Brain pericyte (primary cell): ENCODE measurements at regions not wholly inside any gene's neighbourhood (a gene's known extent, or its start where the extent isn't known, plus 50 kb on each side); places are given as distances from the start of the nearest gene placed in this dataset.

Experiments
- DNase-seq: peaks from one replicate; pipeline ENCODE4 v3.0.0-alpha.2; 2012; ENCODE audit warnings: low read depth, low spot score

GRCh38 chr4:71156616-71157015 lies 163.2 kb downstream of the DCK start:
- no peak for DNase-seq

- no peak for DNase-seq
These were observed 168.9 kb downstream of the DCK start for GRCh38 chr4:71162386-71162785.

GRCh38 chr4:71163317-71163716 lies 169.9 kb downstream of the DCK start:
- no peak for DNase-seq

- no peak for DNase-seq
These were observed 171.7 kb upstream of the SLC4A4 start for GRCh38 chr4:71167083-71167482.

GRCh38 chr4:71171592-71171991 lies 167.2 kb upstream of the SLC4A4 start:
- no peak for DNase-seq

GRCh38 chr4:71181332-71181731 lies 157.5 kb upstream of the SLC4A4 start:
- DNase-seq: no peak

- no peak for DNase-seq
These were observed 154.5 kb upstream of the SLC4A4 start for GRCh38 chr4:71184195-71184781.

GRCh38 chr4:71185037-71185436 lies 153.8 kb upstream of the SLC4A4 start:
- DNase-seq: no peak

GRCh38 chr4:71186257-71186565 lies 152.6 kb upstream of the SLC4A4 start:
- DNase-seq: no peak

- no peak for DNase-seq
These were observed 152.0 kb upstream of the SLC4A4 start for GRCh38 chr4:71186566-71187403.

- no peak for DNase-seq
These were observed 151.2 kb upstream of the SLC4A4 start for GRCh38 chr4:71187404-71188155.

- no peak for DNase-seq
These were observed 150.6 kb upstream of the SLC4A4 start for GRCh38 chr4:71188156-71188640.

- no peak for DNase-seq
These were observed 149.9 kb upstream of the SLC4A4 start for GRCh38 chr4:71188951-71189350.

GRCh38 chr4:71189471-71189870 lies 149.3 kb upstream of the SLC4A4 start:
- DNase-seq: no peak

- no peak for DNase-seq
These were observed 144.4 kb upstream of the SLC4A4 start for GRCh38 chr4:71194454-71194853.

GRCh38 chr4:71195924-71196323 lies 142.9 kb upstream of the SLC4A4 start:
- no peak for DNase-seq

- no peak for DNase-seq
These were observed 139.9 kb upstream of the SLC4A4 start for GRCh38 chr4:71198958-71199357.

GRCh38 chr4:71201057-71201456 lies 137.8 kb upstream of the SLC4A4 start:
- DNase-seq: no peak

GRCh38 chr4:71201817-71202576 lies 136.8 kb upstream of the SLC4A4 start:
- DNase-seq: no peak

- no peak for DNase-seq
These were observed 136.1 kb upstream of the SLC4A4 start for GRCh38 chr4:71202705-71203104.

- no peak for DNase-seq
These were observed 134.8 kb upstream of the SLC4A4 start for GRCh38 chr4:71204056-71204455.

GRCh38 chr4:71206763-71207162 lies 132.1 kb upstream of the SLC4A4 start:
- DNase-seq: no peak
